Psoas muscle (tissue), 7 donors: ENCODE measurements at regions not wholly inside any gene's neighbourhood (a gene's known extent, or its start where the extent isn't known, plus 50 kb on each side); places are given as distances from the start of the nearest gene placed in this dataset.
"Not testable (repeated sequence)": the region's sequence is repeated elsewhere in the genome, so short reads cannot be mapped to it uniquely, and the experiment has no call there.

ENCODE experiments used
- ATAC-seq, 4 donors: fragments of 200-7000 bp; cut with Tn5 transposase; one replicate each; pipeline ENCODE4 v1.9.1; 2020; ENCODE audit warnings: moderate library complexity in 3 of 4, mild to moderate bottlenecking in 2 of 4
- DNase-seq, 2 donors: peaks; one replicate each; pipeline ENCODE4 v3.0.0-alpha.2; 2020
- H3K27ac ChIP-seq: fragments of 200-600 bp; one replicate; pipeline ENCODE4 v1.8.0; 2022
- H3K27me3 ChIP-seq, 3 donors: fragments of 200-600 bp in 1 of 3; one replicate each; pipeline versions ENCODE4 v1.6.1 to v1.8.0; 2013 to 2022; ENCODE audit warnings: low read length in 2 of 3, mild to moderate bottlenecking in 2 of 3, moderate library complexity in 1 of 3; ENCODE audit not compliant: insufficient read depth in 3 of 3
- H3K36me3 ChIP-seq, 2 donors: fragments of 200-600 bp in 1 of 2; one replicate each; pipeline versions ENCODE4 v1.6.1 to v1.8.0; 2013 to 2022; ENCODE audit warnings: low read depth in 1 of 2, mild to moderate bottlenecking in 1 of 2, moderate library complexity in 1 of 2; ENCODE audit not compliant: insufficient read depth in 1 of 2
- H3K4me1 ChIP-seq: fragments of 200-600 bp; one replicate; pipeline ENCODE4 v1.8.0; 2022
- H3K4me3 ChIP-seq: fragments of 200-600 bp; one replicate; pipeline ENCODE4 v1.8.0; 2022; ENCODE audit warnings: mild to moderate bottlenecking
- H3K9me3 ChIP-seq: fragments of 200-600 bp; one replicate; pipeline ENCODE4 v1.8.0; 2022
- WGBS, 3 donors: extraction: QIAGEN DNeasy Blood & Tissue Kit; methylation state at CpG; one replicate each; pipeline versions ENCODE4 v1.1.6 to v1.1.7; 2013; 5-methylcytosine and 5-hydroxymethylcytosine counted together
- intact Hi-C, 2 donors: fragments of 100-400 bp; cut with DNase I; formaldehyde crosslinking; loops; one replicate each; pipeline versions ENCODE4 v1.11.0 to v1.14.2; 2022
- TF ChIP-seq, protein P1 (sequence below): fragments of 200-600 bp; IDR thresholded peaks from one replicate; pipeline ENCODE4 v1.8.0; 2022; ENCODE audit warnings: antibody characterized with exemption
- donor health status: healthy with polysubstance abuse.
- donor health status: DM: no; HTN: no; CAD: no; lungs with moderate emphysema.
- donor health status: Bipolar disorder and iron deficiency.
- donor health status: healthy.
- donor health status: DM: yes; HTN: yes; CAD: no.
- donor health status: DM: no; HTN: no; CAD: no.
- donor health status: DM: yes; HTN: yes; CAD: no.

DNA sequence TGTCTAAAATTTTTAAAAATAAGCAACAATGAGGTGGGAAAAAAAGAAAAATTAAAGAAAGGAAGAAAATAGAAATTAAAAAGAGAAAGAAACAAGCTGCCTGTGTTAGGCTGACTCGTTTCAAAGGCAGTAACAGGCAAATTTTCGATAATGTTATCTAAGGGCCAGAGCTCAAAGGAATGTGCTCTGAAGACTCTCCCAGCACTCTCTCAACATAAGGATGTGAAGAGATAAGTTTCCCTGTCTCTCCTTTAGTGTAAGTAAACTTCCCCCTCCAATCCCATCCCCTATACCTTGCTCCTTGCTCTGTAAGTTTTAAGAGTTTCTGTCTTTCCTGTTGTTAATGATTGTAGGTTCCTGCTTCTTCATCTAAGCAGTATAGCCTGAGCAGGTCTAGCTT lies 172.8 kb downstream of the TEX13C start:
- no peaks in the 10 kb centered on the region for H3K36me3 ChIP-seq
- TF ChIP-seq, protein P1, sequence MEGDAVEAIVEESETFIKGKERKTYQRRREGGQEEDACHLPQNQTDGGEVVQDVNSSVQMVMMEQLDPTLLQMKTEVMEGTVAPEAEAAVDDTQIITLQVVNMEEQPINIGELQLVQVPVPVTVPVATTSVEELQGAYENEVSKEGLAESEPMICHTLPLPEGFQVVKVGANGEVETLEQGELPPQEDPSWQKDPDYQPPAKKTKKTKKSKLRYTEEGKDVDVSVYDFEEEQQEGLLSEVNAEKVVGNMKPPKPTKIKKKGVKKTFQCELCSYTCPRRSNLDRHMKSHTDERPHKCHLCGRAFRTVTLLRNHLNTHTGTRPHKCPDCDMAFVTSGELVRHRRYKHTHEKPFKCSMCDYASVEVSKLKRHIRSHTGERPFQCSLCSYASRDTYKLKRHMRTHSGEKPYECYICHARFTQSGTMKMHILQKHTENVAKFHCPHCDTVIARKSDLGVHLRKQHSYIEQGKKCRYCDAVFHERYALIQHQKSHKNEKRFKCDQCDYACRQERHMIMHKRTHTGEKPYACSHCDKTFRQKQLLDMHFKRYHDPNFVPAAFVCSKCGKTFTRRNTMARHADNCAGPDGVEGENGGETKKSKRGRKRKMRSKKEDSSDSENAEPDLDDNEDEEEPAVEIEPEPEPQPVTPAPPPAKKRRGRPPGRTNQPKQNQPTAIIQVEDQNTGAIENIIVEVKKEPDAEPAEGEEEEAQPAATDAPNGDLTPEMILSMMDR, result no peak
- WGBS, 3 donors, result 64 to 83% (median 74%) methylated on average over 2 of the region's 2 CpGs
- no peaks in the 10 kb centered on the region for H3K9me3 ChIP-seq
- intact Hi-C loops, result no loop called here
- H3K27ac ChIP-seq, result no peak overlapping the region
- DNase-seq (no peak), ATAC-seq (no peak)
- H3K4me3 ChIP-seq, result no peak overlapping the region
- no peaks in the 10 kb centered on the region for H3K27me3 ChIP-seq
- H3K4me1 ChIP-seq, result no peaks in the 10 kb centered on the region

DNA sequence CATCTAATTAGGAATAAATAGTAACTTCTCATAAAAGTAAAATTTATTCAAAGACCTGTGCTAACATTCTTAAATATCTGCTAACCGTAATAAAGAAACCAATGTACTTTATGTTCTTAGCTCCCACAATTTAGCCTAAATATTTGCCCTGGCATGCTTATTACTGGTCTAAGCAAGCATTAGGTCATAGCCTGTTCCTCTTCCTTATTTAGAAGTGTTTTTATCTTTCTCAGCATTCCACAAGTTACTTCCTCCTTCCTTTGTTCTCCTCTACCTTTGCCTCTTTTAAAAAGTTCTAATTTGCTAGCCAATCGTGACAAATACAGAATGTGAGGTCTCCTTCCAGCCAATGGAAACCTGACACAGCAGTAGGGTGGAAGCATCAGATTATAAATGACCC lies 173.3 kb downstream of the TEX13C start:
- ATAC-seq, result not testable (repeated sequence)
- 35 to 44% (median 42%) methylated on average over 2 of the region's 2 CpGs for WGBS, 3 donors

DNA sequence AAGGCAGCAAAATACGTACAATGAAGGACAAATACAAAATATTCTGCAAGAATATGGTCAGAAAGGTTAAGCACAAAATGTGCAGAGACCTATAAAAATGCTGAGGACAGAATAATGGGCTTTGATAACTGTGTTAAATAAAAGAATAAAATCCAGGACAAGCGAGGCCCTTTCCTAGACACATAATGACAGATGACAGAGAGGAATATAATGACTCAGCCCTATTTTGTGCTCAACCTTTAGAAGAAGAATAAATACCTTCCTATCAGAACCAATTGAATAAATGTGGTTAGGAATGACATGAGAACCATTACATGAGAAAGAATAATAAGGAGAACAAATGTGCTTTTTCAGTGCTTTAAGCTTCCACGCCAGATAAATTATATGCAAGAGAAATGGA lies 178.0 kb downstream of the TEX13C start:
- Histone ChIP-seq H3K36me3 (no peaks in the 10 kb centered on the region), H3K27ac (no peak overlapping the region), H3K4me3 (no peak overlapping the region), H3K27me3 (no peaks in the 10 kb centered on the region), H3K9me3 (no peaks in the 10 kb centered on the region), H3K4me1 (no peaks in the 10 kb centered on the region)
- no peak for ATAC-seq
- TF ChIP-seq, protein P1, result no peak
- 60 to 65% (median 63%) methylated on average over 3 of the region's 3 CpGs for WGBS, 3 donors
- intact Hi-C loops, result no loop called here
- DNase-seq, result no peak

More for the DNA sequence above, 173.3 kb downstream of the TEX13C start:
- DNase-seq, H3K9me3 ChIP-seq, H3K27me3 ChIP-seq, H3K4me3 ChIP-seq, H3K36me3 ChIP-seq, H3K4me1 ChIP-seq, H3K27ac ChIP-seq, intact Hi-C loops: not testable (repeated sequence)

DNA sequence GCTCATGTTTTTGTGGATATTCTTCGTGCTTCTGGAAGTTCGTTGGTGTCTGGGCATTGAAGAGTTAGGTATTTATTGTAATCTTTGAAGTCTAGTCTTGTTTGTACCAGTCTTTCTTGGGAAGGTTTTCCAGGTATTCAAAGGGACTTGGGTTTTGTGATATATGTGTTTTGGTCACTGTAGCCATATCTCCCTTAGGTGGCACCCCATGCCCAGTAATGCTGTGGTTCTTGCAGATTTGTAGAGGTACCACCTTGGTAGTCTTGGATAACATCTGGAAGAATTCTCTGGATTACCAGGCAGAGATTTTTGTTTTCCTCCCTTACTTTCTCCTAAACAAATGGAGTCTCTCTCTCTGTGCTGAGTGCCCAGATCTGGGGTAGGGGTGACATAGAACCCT lies 184.1 kb downstream of the TEX13C start:
- WGBS, 3 donors, result 23 to 80% (median 69%) methylated on average over 2 of the region's 2 CpGs

DNA sequence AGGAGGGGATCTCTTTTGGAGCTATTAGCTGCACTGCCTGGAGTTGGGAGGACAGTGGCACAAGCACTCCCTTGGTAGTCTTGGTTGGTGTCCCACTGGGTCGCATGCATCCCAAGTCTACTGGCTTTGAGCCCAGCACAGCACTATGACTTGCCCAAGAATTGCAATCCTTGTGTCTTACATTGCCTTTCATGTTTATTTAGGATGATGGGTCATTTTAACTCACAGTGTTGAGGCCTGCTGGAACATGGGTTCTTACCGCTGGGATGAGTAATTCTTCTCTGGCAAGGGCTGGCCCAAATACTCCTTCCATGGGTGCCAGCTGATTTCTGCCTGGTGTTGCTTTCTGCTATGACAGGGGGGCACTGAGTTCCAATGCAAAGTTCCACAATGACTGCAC lies 185.5 kb downstream of the TEX13C start:
- Histone ChIP-seq H3K36me3 (no peaks in the 10 kb centered on the region), H3K4me3 (no peak overlapping the region), H3K9me3 (no peaks in the 10 kb centered on the region), H3K27ac (no peak overlapping the region), H3K27me3 (no peaks in the 10 kb centered on the region), H3K4me1 (no peaks in the 10 kb centered on the region)
- ATAC-seq (no peak), DNase-seq (no peak)
- TF ChIP-seq, protein P1, result no peak
- WGBS, 3 donors, result 78 to 95% (median 90%) methylated on average over 2 of the region's 2 CpGs
- intact Hi-C loops, result no loop called here

More for the DNA sequence above, 184.1 kb downstream of the TEX13C start:
- intact Hi-C loops, result no loop called here
- TF ChIP-seq, protein P1, result no peak
- DNase-seq, result no peak
- no peaks in the 10 kb centered on the region for H3K36me3 ChIP-seq
- H3K27me3 ChIP-seq, result no peaks in the 10 kb centered on the region
- no peak overlapping the region for H3K27ac ChIP-seq
- no peaks in the 10 kb centered on the region for H3K9me3 ChIP-seq
- no peak overlapping the region for H3K4me3 ChIP-seq
- ATAC-seq, result no peak
- H3K4me1 ChIP-seq, result no peaks in the 10 kb centered on the region
